ENCODE measurements at regions not wholly inside any gene's neighbourhood (a gene's known extent, or its start where the extent isn't known, plus 50 kb on each side); places are given as distances from the start of the nearest gene placed in this dataset.

DNA sequence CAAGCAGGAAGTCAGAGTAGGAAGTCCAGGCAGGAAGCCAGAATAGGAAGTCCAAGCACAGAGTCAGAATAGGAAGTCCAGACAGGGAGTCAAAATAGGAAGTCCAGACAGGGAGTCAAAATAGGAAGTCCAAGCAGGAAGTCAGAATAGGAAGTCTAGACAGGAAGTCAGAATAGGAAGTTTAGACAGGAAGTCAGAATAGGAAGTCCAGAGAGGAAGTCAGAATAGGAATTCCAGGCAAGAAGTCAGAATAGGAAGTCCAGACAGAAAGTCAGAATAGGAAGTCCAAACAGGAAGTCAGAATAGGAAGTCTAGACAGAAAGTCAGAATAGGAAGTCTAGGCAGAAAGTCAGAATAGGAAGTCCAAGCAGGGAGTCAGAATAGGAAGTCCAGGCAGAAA, 105.3 kb upstream of the C16orf82 start:
- H3K4me3 Mint-ChIP-seq, result no peak overlapping the region
- no peak for ATAC-seq (replicated peaks in 1 of 4)
- peaks cover 0 to 12% of the 10 kb centered on the region in 2 experiments for H3K27me3 ChIP-seq (replicated peaks in 1 of 2; ENCODE audit: control insufficient read depth in 2 of 2, extremely low read depth in 1 of 2, insufficient read depth in 2 of 2, low read length in 1 of 2)
- no peak overlapping the region for H3K27ac ChIP-seq (ENCODE audit: low read length)
- no peaks in the 10 kb centered on the region for H3K9me3 Mint-ChIP-seq
- DNase-seq, result no peak
- H3K36me3 ChIP-seq (ENCODE audit: control insufficient read depth in 2 of 2, extremely low read depth in 1 of 2, insufficient read depth in 1 of 2, low read length in 1 of 2), result no peaks in the 10 kb centered on the region
- CTCF ChIA-PET, result no interaction called here
- no peaks in the 10 kb centered on the region for H3K9me3 ChIP-seq
- peaks cover 4 to 14% of the 10 kb centered on the region in 2 donors for H3K27me3 Mint-ChIP-seq
- no peaks in the 10 kb centered on the region for H3K36me3 Mint-ChIP-seq
- no peak overlapping the region for H3K4me3 ChIP-seq (ENCODE audit: control insufficient read depth in 1 of 2, extremely low read depth in 1 of 2, low read length in 1 of 2)
- POLR2A ChIA-PET, result no interaction called here
- H3K4me1 ChIP-seq (ENCODE audit: control insufficient read depth in 1 of 2, extremely low read depth in 1 of 2, insufficient read depth in 2 of 2, low read length in 2 of 2), result no peaks in the 10 kb centered on the region
- H3K4me1 Mint-ChIP-seq, result peaks cover 3 to 11% (median 4%) of the 10 kb centered on the region in 3 donors
- H3K27ac Mint-ChIP-seq, result no peak overlapping the region

DNA sequence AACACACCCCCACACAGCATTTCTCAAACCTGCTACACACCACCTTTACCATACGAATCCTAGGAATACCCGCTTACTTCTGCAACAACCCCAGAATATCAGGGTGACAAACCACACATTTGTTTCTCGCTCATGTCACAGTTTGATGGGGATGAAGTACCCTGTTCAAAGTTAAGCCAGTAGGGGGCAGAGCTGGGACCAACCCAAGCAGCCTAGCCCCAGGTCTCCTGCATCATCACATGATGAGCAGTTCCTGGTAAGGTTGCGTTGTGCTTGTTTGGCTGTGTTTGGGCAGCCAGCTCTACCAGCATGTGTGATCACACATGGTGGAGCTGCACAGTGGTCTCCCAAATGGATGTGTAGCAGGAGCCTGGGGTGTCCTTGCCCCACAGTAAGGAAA, 103.6 kb upstream of the C16orf82 start:
- peak in 2 of 35 experiments; percentile 2 to 37 for DNase-seq
- 83% methylated on average over 1 of the region's 4 CpGs for WGBS (ENCODE audit: insufficient coverage)
- no peaks in the 10 kb centered on the region for H3K36me3 ChIP-seq (ENCODE audit: control insufficient read depth in 2 of 2, extremely low read depth in 1 of 2, insufficient read depth in 1 of 2, low read length in 1 of 2)
- peaks cover 0 to 12% of the 10 kb centered on the region in 2 experiments for H3K27me3 ChIP-seq (replicated peaks in 1 of 2; ENCODE audit: control insufficient read depth in 2 of 2, extremely low read depth in 1 of 2, insufficient read depth in 2 of 2, low read length in 1 of 2)
- H3K9me3 ChIP-seq, result no peaks in the 10 kb centered on the region
- CTCF ChIA-PET, result no interaction called here
- no peak overlapping the region for H3K4me3 ChIP-seq (ENCODE audit: control insufficient read depth in 1 of 2, extremely low read depth in 1 of 2, low read length in 1 of 2)
- Mint-ChIP-seq H3K27ac (no peak overlapping the region), H3K27me3 (peaks cover 4 to 15% of the 10 kb centered on the region in 2 donors), H3K4me1 (peaks cover 3 to 11% (median 4%) of the 10 kb centered on the region in 3 donors), H3K36me3 (no peaks in the 10 kb centered on the region), H3K4me3 (no peak overlapping the region), H3K9me3 (no peaks in the 10 kb centered on the region)
- H3K27ac ChIP-seq (ENCODE audit: low read length), result no peak overlapping the region
- ATAC-seq (replicated peaks in 1 of 4), result no peak
- no peaks in the 10 kb centered on the region for H3K4me1 ChIP-seq (ENCODE audit: control insufficient read depth in 1 of 2, extremely low read depth in 1 of 2, insufficient read depth in 2 of 2, low read length in 2 of 2)
- POLR2A ChIA-PET, result no interaction called here

DNA sequence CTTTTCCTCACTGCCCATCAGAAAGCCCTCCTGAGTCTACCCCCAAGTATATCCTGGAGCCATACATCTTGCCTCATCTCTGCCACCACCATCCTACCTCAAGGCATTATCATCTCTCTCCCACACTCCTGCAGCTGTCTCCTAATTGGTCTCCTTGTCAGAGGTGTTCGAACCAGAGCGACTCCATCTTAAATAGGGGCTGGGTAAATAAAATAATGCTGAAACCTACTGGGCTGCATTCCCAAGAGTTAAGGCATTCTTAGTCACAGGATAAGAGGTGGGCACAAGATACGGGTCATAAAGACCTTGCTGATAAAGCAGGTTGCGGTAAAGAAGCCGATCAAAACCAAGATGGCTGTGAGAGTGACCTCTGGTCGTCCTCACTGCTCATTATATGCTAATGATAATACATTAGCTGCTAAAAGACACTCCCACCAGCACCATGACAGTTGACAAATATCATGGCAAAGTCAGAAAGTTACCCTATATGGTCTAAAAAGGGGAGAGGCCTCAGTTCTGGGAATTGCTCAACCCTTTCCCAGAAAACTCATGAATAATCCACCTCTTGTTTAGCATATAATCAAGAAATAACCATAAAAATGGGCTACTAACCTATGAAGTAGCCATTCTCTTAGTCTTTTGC, 97.0 kb upstream of the C16orf82 start:
- Mint-ChIP-seq H3K27me3 (peaks cover 4% of the 10 kb centered on the region in 2 donors), H3K36me3 (no peaks in the 10 kb centered on the region), H3K9me3 (no peaks in the 10 kb centered on the region), H3K4me3 (no peak overlapping the region), H3K4me1 (no peaks in the 10 kb centered on the region), H3K27ac (no peak overlapping the region)
- WGBS (ENCODE audit: insufficient coverage), result 62% methylated on average over 3 of the region's 6 CpGs
- H3K9me3 ChIP-seq, result no peaks in the 10 kb centered on the region
- no peak for DNase-seq
- no peaks in the 10 kb centered on the region for H3K4me1 ChIP-seq (ENCODE audit: control insufficient read depth in 1 of 2, extremely low read depth in 1 of 2, insufficient read depth in 2 of 2, low read length in 2 of 2)
- peaks cover 0 to 5% of the 10 kb centered on the region in 2 experiments for H3K27me3 ChIP-seq (replicated peaks in 1 of 2; ENCODE audit: control insufficient read depth in 2 of 2, extremely low read depth in 1 of 2, insufficient read depth in 2 of 2, low read length in 1 of 2)
- no peak overlapping the region for H3K27ac ChIP-seq (ENCODE audit: low read length)
- ChIA-PET POLR2A (no interaction called here), CTCF (no interaction called here)
- no peaks in the 10 kb centered on the region for H3K36me3 ChIP-seq (ENCODE audit: control insufficient read depth in 2 of 2, extremely low read depth in 1 of 2, insufficient read depth in 1 of 2, low read length in 1 of 2)
- ATAC-seq (replicated peaks in 1 of 4), result no peak
- no peak overlapping the region for H3K4me3 ChIP-seq (ENCODE audit: control insufficient read depth in 1 of 2, extremely low read depth in 1 of 2, low read length in 1 of 2)

DNA sequence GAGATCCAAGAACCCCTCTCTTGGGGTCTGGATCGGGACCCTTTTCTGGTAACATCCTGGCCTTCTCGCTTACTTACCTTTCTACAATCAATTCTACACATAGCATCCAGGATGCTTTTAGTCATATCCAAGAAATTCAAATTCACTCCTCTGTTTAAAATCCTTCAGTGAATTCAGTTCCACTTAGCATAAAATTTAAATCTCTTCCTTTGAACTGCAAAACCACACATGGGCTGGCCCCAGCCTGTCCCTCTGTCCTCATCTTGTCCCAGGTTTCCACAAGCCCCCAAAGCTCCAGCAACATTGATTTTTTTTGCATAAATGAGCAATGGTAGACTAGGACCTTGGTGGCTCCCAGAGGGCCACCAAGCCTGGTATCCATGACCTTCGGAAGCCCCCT, 96.4 kb upstream of the C16orf82 start:
- H3K4me1 ChIP-seq (ENCODE audit: control insufficient read depth in 1 of 2, extremely low read depth in 1 of 2, insufficient read depth in 2 of 2, low read length in 2 of 2), result no peaks in the 10 kb centered on the region
- ATAC-seq (replicated peaks in 1 of 4), result no peak
- no peaks in the 10 kb centered on the region for H3K9me3 ChIP-seq
- CTCF ChIA-PET, result no interaction called here
- H3K9me3 Mint-ChIP-seq, result no peaks in the 10 kb centered on the region
- H3K4me3 Mint-ChIP-seq, result no peak overlapping the region
- no peak overlapping the region for H3K27ac ChIP-seq (ENCODE audit: low read length)
- H3K27me3 Mint-ChIP-seq, result peaks cover 4 to 10% of the 10 kb centered on the region in 2 donors
- H3K4me3 ChIP-seq (ENCODE audit: control insufficient read depth in 1 of 2, extremely low read depth in 1 of 2, low read length in 1 of 2), result no peak overlapping the region
- no peak overlapping the region for H3K27ac Mint-ChIP-seq
- DNase-seq, result no peak
- peaks cover 0 to 4% of the 10 kb centered on the region in 2 experiments for H3K27me3 ChIP-seq (replicated peaks in 1 of 2; ENCODE audit: control insufficient read depth in 2 of 2, extremely low read depth in 1 of 2, insufficient read depth in 2 of 2, low read length in 1 of 2)
- POLR2A ChIA-PET, result no interaction called here
- H3K36me3 ChIP-seq (ENCODE audit: control insufficient read depth in 2 of 2, extremely low read depth in 1 of 2, insufficient read depth in 1 of 2, low read length in 1 of 2), result no peaks in the 10 kb centered on the region
- 94% methylated on average over 2 of the region's 3 CpGs for WGBS (ENCODE audit: insufficient coverage)
- H3K4me1 Mint-ChIP-seq, result no peaks in the 10 kb centered on the region
- no peaks in the 10 kb centered on the region for H3K36me3 Mint-ChIP-seq

DNA sequence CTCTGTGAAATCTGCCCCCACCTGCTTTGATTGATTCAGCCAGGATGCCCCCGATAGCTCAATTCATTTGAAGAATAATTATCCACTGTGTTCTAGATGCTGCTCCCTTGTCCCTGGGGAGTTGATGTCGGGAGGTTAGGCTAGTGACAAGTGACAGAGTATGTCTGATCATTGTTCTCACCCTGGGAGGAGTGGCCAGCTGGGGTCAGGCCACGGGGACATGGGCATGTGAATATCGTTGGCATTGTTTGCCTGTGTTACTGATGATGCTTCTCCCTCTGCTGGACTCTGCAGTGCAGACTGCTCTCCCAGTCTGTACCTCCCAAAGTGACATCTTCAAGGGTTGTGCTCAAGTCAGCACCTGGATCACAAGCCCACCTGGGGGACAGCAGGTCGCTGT, 89.9 kb upstream of the C16orf82 start:
- no peak overlapping the region for H3K27ac ChIP-seq (ENCODE audit: low read length)
- H3K9me3 ChIP-seq, result no peaks in the 10 kb centered on the region
- ChIA-PET CTCF (no interaction called here), POLR2A (no interaction called here)
- H3K27me3 Mint-ChIP-seq, result peaks cover 6 to 18% of the 10 kb centered on the region in 2 donors
- peaks cover 0 to 6% of the 10 kb centered on the region in 2 experiments for H3K27me3 ChIP-seq (replicated peaks in 1 of 2; ENCODE audit: control insufficient read depth in 2 of 2, extremely low read depth in 1 of 2, insufficient read depth in 2 of 2, low read length in 1 of 2)
- no peaks in the 10 kb centered on the region for H3K36me3 ChIP-seq (ENCODE audit: control insufficient read depth in 2 of 2, extremely low read depth in 1 of 2, insufficient read depth in 1 of 2, low read length in 1 of 2)
- no peaks in the 10 kb centered on the region for H3K9me3 Mint-ChIP-seq
- H3K4me3 Mint-ChIP-seq, result no peak overlapping the region
- H3K4me1 ChIP-seq (ENCODE audit: control insufficient read depth in 1 of 2, extremely low read depth in 1 of 2, insufficient read depth in 2 of 2, low read length in 2 of 2), result no peaks in the 10 kb centered on the region
- WGBS (ENCODE audit: insufficient coverage), result 56% methylated on average over 3 of the region's 5 CpGs
- no peak overlapping the region for H3K4me3 ChIP-seq (ENCODE audit: control insufficient read depth in 1 of 2, extremely low read depth in 1 of 2, low read length in 1 of 2)
- ATAC-seq (replicated peaks in 1 of 4) (no peak), DNase-seq (no peak)
- no peaks in the 10 kb centered on the region for H3K4me1 Mint-ChIP-seq
- no peaks in the 10 kb centered on the region for H3K36me3 Mint-ChIP-seq
- no peak overlapping the region for H3K27ac Mint-ChIP-seq

DNA sequence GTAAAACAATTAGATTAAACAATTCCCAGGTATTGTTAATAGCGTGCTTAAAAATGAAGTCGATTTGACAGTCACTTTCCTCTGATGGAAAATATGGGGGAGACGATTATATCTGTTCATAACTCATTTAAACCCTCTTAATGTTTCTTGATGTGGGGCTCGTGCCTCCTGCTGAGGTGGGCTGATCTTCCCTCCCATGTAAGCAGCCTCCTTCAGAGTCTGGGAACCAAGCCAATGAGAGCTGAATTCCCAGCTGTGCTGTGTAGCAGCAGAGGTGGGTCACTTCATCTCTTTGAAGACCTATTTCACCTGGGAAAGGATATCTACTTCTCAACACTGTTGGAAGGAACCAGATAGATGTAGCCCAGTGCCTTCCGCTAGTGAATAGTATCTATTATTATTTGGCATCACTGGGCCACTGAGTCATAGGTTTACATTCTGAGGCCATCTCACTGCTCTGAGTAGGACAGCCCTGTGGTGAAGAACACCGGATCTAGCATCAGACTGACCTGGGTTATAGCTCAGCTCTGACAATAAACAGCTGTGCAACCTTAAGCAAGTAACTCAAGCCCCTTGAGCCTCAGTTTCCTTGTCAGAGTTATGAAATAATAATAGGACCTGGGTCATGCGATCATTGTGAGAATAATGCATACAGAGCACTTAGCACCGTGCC, 85.3 kb upstream of the C16orf82 start:
- no peaks in the 10 kb centered on the region for H3K9me3 Mint-ChIP-seq
- ChIA-PET POLR2A (no interaction called here), CTCF (no interaction called here)
- H3K4me1 ChIP-seq (ENCODE audit: control insufficient read depth in 1 of 2, extremely low read depth in 1 of 2, insufficient read depth in 2 of 2, low read length in 2 of 2), result no peaks in the 10 kb centered on the region
- no peak overlapping the region for H3K4me3 ChIP-seq (ENCODE audit: control insufficient read depth in 1 of 2, extremely low read depth in 1 of 2, low read length in 1 of 2)
- peaks cover 15 to 24% of the 10 kb centered on the region in 2 donors for H3K27me3 Mint-ChIP-seq
- no peak overlapping the region for H3K27ac Mint-ChIP-seq
- H3K36me3 Mint-ChIP-seq, result no peaks in the 10 kb centered on the region
- H3K4me1 Mint-ChIP-seq, result no peaks in the 10 kb centered on the region
- H3K9me3 ChIP-seq, result no peaks in the 10 kb centered on the region
- no peak overlapping the region for H3K4me3 Mint-ChIP-seq
- no peaks in the 10 kb centered on the region for H3K36me3 ChIP-seq (ENCODE audit: control insufficient read depth in 2 of 2, extremely low read depth in 1 of 2, insufficient read depth in 1 of 2, low read length in 1 of 2)
- 67% methylated on average over 1 of the region's 8 CpGs for WGBS (ENCODE audit: insufficient coverage)
- ATAC-seq (replicated peaks in 1 of 4), result no peak
- H3K27ac ChIP-seq (ENCODE audit: low read length), result no peak overlapping the region
- H3K27me3 ChIP-seq (replicated peaks in 1 of 2; ENCODE audit: control insufficient read depth in 2 of 2, extremely low read depth in 1 of 2, insufficient read depth in 2 of 2, low read length in 1 of 2), result peaks cover 0 to 13% of the 10 kb centered on the region in 2 experiments
- DNase-seq, result no peak
